GM23248 (cell line): ENCODE measurements at regions not wholly inside any gene's neighbourhood (a gene's known extent, or its start where the extent isn't known, plus 50 kb on each side); places are given as distances from the start of the nearest gene placed in this dataset.
"Not testable (repeated sequence)": the region's sequence is repeated elsewhere in the genome, so short reads cannot be mapped to it uniquely, and the experiment has no call there.

Source experiments
- DNase-seq: peaks from one replicate; pipeline ENCODE4 v3.0.0-alpha.2; 2015
- H2AFZ ChIP-seq: fragments of 200-600 bp; sonication (generic); 2 replicates; pipeline ENCODE4 v1.6.1; 2016; ENCODE audit warnings: antibody characterized with exemption
- H3F3A ChIP-seq: fragments of 200-600 bp; sonication (generic); 2 replicates; pipeline ENCODE4 v1.6.1; 2016; ENCODE audit warnings: mild to moderate bottlenecking, antibody characterized with exemption, mixed run types; ENCODE audit not compliant: insufficient read depth
- H3K27ac ChIP-seq: fragments of 200-600 bp; sonication (generic); 2 replicates; pipeline ENCODE4 v1.5.1; 2016; ENCODE audit warnings: mild to moderate bottlenecking
- H3K27me3 ChIP-seq: fragments of 200-600 bp; sonication (generic); replicated peaks from 2 replicates; pipeline ENCODE4 v1.6.1; 2016; ENCODE audit warnings: mild to moderate bottlenecking; ENCODE audit not compliant: insufficient read depth
- H3K36me3 ChIP-seq: fragments of 200-600 bp; sonication (generic); 2 replicates; pipeline ENCODE4 v1.6.1; 2016; ENCODE audit warnings: low read depth, mild to moderate bottlenecking
- H3K4me1 ChIP-seq: fragments of 200-600 bp; sonication (generic); 2 replicates; pipeline ENCODE4 v1.6.1; 2016; ENCODE audit warnings: mild to moderate bottlenecking; ENCODE audit not compliant: insufficient read depth
- H3K4me2 ChIP-seq: fragments of 200-600 bp; sonication (generic); one replicate; pipeline ENCODE4 v1.6.1; 2016; ENCODE audit warnings: mild to moderate bottlenecking; ENCODE audit not compliant: unreplicated experiment
- H3K4me3 ChIP-seq: fragments of 200-600 bp; sonication (generic); 2 replicates; pipeline ENCODE4 v1.5.1; 2016; ENCODE audit warnings: mild to moderate bottlenecking
- H3K79me2 ChIP-seq: fragments of 200-600 bp; sonication (generic); 2 replicates; pipeline ENCODE4 v1.6.1; 2016; ENCODE audit warnings: mild to moderate bottlenecking; ENCODE audit not compliant: insufficient read depth
- H3K9ac ChIP-seq: fragments of 200-600 bp; sonication (generic); 2 replicates; pipeline ENCODE4 v1.6.1; 2016; ENCODE audit warnings: mild to moderate bottlenecking
- H3K9me2 ChIP-seq: fragments of 200-600 bp; sonication (generic); 2 replicates; pipeline ENCODE4 v1.6.1; 2016; ENCODE audit warnings: mixed run types, mild to moderate bottlenecking, moderate library complexity; ENCODE audit not compliant: insufficient read depth
- H3K9me3 ChIP-seq: fragments of 200-600 bp; sonication (generic); one replicate; pipeline ENCODE4 v1.6.1; 2017; ENCODE audit warnings: low read depth
- H4K20me1 ChIP-seq: fragments of 200-600 bp; sonication (generic); 2 replicates; pipeline ENCODE4 v1.6.0; 2016; ENCODE audit not compliant: insufficient read depth
- EZH2 ChIP-seq: fragments of 200-600 bp; sonication (generic); IDR thresholded peaks from 2 replicates; pipeline ENCODE4 v1.6.1; 2018; ENCODE audit warnings: antibody characterized with exemption, mild to moderate bottlenecking; ENCODE audit not compliant: insufficient read depth, poor library complexity, severe bottlenecking
- EZH2phosphoT487 ChIP-seq: fragments of 200-600 bp; sonication (generic); IDR thresholded peaks from 2 replicates; pipeline ENCODE4 v1.6.1; 2018; ENCODE audit warnings: antibody characterized with exemption, moderate library complexity, mild to moderate bottlenecking, low read depth; ENCODE audit not compliant: insufficient read depth
- WGBS, 2 experiments: methylation state at CpG; one replicate each; pipeline ENCODE4 v1.1.6; 2015 to 2017; ENCODE audit warnings: low lambda C conversion rate in 2 of 2, low coverage in 1 of 2; ENCODE audit errors: missing lambda C conversion rate in 2 of 2; 5-methylcytosine and 5-hydroxymethylcytosine counted together
- in situ Hi-C: fragments of 300-500 bp; cut with MboI; formaldehyde crosslinking; loops from 2 replicates; pipeline ENCODE4 v1.15.0; 2020

DNA sequence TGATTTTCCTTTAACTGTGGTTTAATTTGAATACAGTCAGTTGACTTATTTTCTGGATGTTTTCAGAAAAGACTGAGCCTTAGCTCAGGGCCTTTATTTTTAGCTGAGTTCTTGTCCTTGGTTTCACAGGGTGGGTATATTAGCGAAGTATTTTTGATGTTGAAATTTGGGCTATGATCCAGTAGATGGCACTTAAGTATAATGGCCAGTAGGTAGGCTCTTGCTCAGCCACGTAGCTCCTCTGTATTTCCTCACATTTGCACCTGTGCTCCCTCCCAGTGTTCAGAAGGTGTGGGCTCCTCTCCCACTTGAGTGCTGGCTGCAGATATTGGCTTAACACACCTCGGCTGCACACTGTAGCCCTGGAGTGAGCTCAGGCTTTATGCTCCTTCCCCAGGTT lies 549.9 kb upstream of the AMOT start:
- H3K79me2 ChIP-seq: no peaks in the 10 kb centered on the region
- no peaks in the 10 kb centered on the region for H3K4me1 ChIP-seq
- no peaks in the 10 kb centered on the region for H3F3A ChIP-seq
- TF ChIP-seq EZH2phosphoT487 (no peak), EZH2 (no peak)
- H3K9me2 ChIP-seq: no peaks in the 10 kb centered on the region
- no peak overlapping the region for H3K4me3 ChIP-seq
- H3K27me3 ChIP-seq: no peaks in the 10 kb centered on the region
- WGBS, 2 experiments: 95 to 97% methylated on average over 3 of the region's 3 CpGs
- no peak for DNase-seq
- H3K27ac ChIP-seq: no peak overlapping the region
- no peaks in the 10 kb centered on the region for H3K9me3 ChIP-seq
- no peak overlapping the region for H2AFZ ChIP-seq
- H4K20me1 ChIP-seq: no peaks in the 10 kb centered on the region
- no peak overlapping the region for H3K9ac ChIP-seq
- H3K36me3 ChIP-seq: no peaks in the 10 kb centered on the region
- H3K4me2 ChIP-seq: no peak overlapping the region
- in situ Hi-C loops: no loop called here

DNA sequence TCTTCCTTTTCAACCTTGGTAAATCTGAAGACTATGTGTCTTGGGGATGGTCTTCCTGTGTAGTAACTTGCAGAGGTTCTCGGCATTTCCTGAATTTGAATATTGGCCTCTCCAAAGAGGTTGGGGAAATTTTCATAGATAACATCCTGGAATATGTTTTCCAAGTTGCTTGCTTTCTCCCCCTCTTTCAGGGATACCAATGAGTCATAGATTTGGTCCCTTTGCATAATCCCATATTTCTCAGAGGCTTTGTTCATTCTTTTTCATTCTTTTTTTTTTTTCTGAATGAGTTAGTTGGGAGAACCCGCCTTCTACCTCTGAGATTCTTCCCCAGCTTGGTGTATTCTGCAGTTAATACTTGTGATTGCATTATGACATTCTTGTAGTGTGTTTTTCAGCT lies 549.2 kb upstream of the AMOT start:
- H2AFZ ChIP-seq: no peak overlapping the region
- no peaks in the 10 kb centered on the region for H3K79me2 ChIP-seq
- H3K27ac ChIP-seq: no peak overlapping the region
- H4K20me1 ChIP-seq: no peaks in the 10 kb centered on the region
- H3K9me2 ChIP-seq: no peaks in the 10 kb centered on the region
- H3K9ac ChIP-seq: no peak overlapping the region
- TF ChIP-seq EZH2phosphoT487 (no peak), EZH2 (no peak)
- H3K36me3 ChIP-seq: no peaks in the 10 kb centered on the region
- no peak overlapping the region for H3K4me3 ChIP-seq
- DNase-seq: no peak
- H3F3A ChIP-seq: no peaks in the 10 kb centered on the region
- no peaks in the 10 kb centered on the region for H3K27me3 ChIP-seq
- no peak overlapping the region for H3K4me2 ChIP-seq
- WGBS, 2 experiments: 100% methylated on average over 2 of the region's 2 CpGs
- peaks cover 4% of the 10 kb centered on the region for H3K4me1 ChIP-seq
- H3K9me3 ChIP-seq: no peaks in the 10 kb centered on the region
- in situ Hi-C loops: no loop called here

DNA sequence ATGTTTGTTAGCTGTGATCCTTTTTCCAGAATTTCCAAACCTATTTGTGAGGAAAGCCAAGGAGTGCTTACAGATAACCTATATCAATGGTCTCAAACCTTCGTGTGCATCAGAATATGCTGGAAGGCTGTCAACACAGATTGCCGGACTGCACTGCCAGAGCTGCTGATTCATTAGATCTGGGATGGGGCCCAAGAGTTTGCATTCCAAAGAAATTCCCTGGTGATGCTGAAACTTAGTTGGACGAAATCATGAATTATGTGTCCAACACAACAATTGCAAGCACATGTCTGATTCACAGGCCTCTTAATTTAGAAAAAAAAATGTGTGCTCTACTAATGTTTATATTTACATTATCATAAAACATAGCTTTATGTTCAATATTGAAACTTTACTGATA lies 544.0 kb upstream of the AMOT start:
- no peaks in the 10 kb centered on the region for H3K79me2 ChIP-seq
- in situ Hi-C loops: no loop called here
- H3K9me3 ChIP-seq: no peaks in the 10 kb centered on the region
- H3F3A ChIP-seq: no peaks in the 10 kb centered on the region
- no peak for TF ChIP-seq EZH2phosphoT487
- TF ChIP-seq EZH2: no peak
- 0% methylated on average over 3 of the region's 3 CpGs for WGBS, 2 experiments
- no peaks in the 10 kb centered on the region for H3K36me3 ChIP-seq
- peak overlapping the region; percentile 28 for H3K4me2 ChIP-seq
- H3K4me1 ChIP-seq: peaks cover 20% of the 10 kb centered on the region
- no peak overlapping the region for H3K9ac ChIP-seq
- no peak overlapping the region for H3K27ac ChIP-seq
- DNase-seq: peak; percentile 85
- H3K4me3 ChIP-seq: no peak overlapping the region
- H2AFZ ChIP-seq: no peak overlapping the region
- H3K27me3 ChIP-seq: no peaks in the 10 kb centered on the region
- no peaks in the 10 kb centered on the region for H4K20me1 ChIP-seq
- H3K9me2 ChIP-seq: no peaks in the 10 kb centered on the region

DNA sequence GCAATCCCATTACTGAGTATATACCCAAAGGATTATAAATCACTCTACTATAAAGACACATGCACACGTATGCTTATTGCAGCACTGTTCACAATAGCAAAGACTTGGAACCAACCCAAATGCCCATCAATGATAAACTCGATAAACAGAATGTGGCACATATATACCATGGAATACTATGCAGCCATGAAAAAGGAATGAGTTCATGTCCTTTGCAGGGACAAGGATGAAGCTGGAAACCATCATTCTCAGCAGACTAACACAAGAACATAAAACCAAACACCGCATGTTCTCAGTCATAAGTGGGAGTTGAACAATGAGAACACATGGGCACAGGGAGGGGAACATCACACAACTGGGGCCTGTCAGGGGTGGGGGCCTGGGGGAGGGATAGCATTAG lies 532.8 kb upstream of the AMOT start:
- H3K36me3 ChIP-seq, DNase-seq, H3K4me3 ChIP-seq, H3K9me2 ChIP-seq, in situ Hi-C loops, H3K4me2 ChIP-seq, H3K4me1 ChIP-seq, H3K9me3 ChIP-seq, H3K9ac ChIP-seq, H3F3A ChIP-seq, H3K27ac ChIP-seq, H3K27me3 ChIP-seq, H2AFZ ChIP-seq, H3K79me2 ChIP-seq, H4K20me1 ChIP-seq: not testable (repeated sequence)
- 85 to 88% methylated on average over 3 of the region's 3 CpGs for WGBS, 2 experiments

DNA sequence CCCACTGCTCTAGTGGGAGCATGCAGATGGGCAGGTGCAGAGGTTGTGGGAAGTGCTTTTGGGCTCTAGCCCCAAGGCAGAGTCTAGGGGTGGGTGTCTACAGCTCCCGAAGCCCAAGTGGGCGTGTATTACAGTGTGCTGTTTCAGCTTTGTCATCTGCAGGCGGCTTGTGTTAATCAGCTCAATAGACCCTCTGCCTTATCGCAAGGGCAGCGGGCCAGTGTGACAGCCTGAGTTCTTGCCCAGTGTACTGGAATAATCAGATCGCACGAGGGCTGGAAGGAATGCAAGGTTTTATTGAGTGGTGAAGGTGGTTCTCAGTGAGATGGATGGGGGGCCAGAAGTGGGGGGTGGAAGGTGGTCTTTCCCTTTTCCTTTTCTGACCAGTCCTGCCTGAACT lies 529.4 kb upstream of the AMOT start:
- H3K4me2 ChIP-seq: no peak overlapping the region
- H3K9ac ChIP-seq: no peak overlapping the region
- no peaks in the 10 kb centered on the region for H4K20me1 ChIP-seq
- H3K9me2 ChIP-seq: no peaks in the 10 kb centered on the region
- H3K79me2 ChIP-seq: no peaks in the 10 kb centered on the region
- WGBS, 2 experiments: 48% methylated on average over 3 of the region's 7 CpGs; no CpG with 5 or more reads in 1 of the 2 experiments
- no peak overlapping the region for H3K27ac ChIP-seq
- no peak overlapping the region for H2AFZ ChIP-seq
- no peaks in the 10 kb centered on the region for H3K9me3 ChIP-seq
- H3K4me1 ChIP-seq: no peaks in the 10 kb centered on the region
- TF ChIP-seq EZH2phosphoT487 (no peak), EZH2 (no peak)
- no peak for DNase-seq
- H3K4me3 ChIP-seq: no peak overlapping the region
- no peaks in the 10 kb centered on the region for H3F3A ChIP-seq
- in situ Hi-C loops: no loop called here
- H3K27me3 ChIP-seq: no peaks in the 10 kb centered on the region
- no peaks in the 10 kb centered on the region for H3K36me3 ChIP-seq
